Erythroblast (primary cell): ENCODE measurements at regions not wholly inside any gene's neighbourhood (a gene's known extent, or its start where the extent isn't known, plus 50 kb on each side); places are given as distances from the start of the nearest gene placed in this dataset.

Experiments used
- DNase-seq, 2 experiments: peaks; one replicate each; lab custom pipeline; 2025; lab: John Stamatoyannopoulos, UW
- GATA1 ChIP-seq: IDR thresholded peaks from 2 replicates; pipeline ENCODE4 v1.6.1; 2011; ENCODE audit warnings: low read depth, mild to moderate bottlenecking, control low read depth, low read length, moderate library complexity
- POLR2A ChIP-seq: IDR thresholded peaks from 2 replicates; pipeline ENCODE4 v1.6.1; 2011; ENCODE audit warnings: mild to moderate bottlenecking, low read length

GRCh38 chr3:8223766-8224165 is 277.9 kb upstream of the LMCD1 start:
- TF ChIP-seq POLR2A (no peak), GATA1 (no peak)
- no peak for DNase-seq

DNA sequence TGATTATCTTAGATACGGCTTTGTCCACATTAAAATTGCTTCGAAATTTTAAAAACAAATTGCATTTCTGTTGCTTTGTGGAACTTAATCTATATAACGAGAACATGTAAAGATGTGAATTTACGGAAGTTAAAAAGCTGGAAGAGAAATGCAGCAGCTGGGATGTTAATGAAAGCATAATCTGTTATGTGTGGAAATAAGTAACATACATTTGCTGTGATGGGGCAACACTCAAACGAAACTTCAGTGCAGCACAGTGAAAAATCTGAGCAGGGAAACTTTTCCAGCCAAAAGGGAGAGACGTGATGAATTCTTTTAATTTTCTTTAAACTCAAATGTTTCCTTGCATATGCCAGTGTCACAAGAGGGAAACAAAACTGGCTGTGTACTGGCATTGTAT is 276.7 kb upstream of the LMCD1 start:
- no peak for TF ChIP-seq GATA1
- TF ChIP-seq POLR2A: no peak
- DNase-seq: no peak

DNA sequence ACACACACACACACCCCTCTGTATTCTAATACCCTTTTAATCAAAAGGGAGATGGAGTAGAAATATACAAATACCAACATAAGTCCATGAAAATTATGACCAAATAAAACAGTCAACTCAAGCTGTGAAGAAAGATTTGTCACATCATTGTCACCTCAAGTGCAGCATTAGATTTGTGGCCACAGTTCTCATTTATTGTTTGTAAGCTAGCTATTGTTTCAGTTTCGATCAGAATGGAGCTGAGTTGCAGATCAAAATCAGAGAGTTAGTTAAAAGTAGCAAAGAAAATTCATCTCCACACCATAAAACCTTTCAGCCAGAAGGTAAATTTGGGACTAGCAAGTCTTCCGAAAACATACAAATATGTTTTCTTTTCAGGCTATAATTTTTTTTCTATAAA is 267.7 kb upstream of the LMCD1 start:
- DNase-seq: no peak
- TF ChIP-seq POLR2A: no peak
- no peak for TF ChIP-seq GATA1

DNA sequence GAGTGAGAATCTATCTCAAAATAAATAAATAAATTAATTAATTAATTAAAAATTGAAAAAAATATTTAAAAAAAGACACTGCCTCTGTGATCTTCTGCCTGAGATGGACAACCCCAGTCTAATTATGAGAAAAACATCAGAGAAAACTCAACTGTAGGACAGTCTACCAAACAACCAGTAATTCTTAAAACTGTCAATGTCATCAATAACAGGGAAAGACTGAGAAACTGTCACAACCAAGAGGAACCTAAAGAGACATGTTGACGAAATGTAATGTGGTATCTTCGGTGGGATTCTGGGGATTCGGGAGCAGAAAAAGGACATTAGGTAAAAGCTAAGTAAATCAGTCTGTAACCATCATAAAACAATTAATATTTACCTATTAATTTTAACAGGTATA is 265.4 kb upstream of the LMCD1 start:
- no peak for TF ChIP-seq GATA1
- no peak for TF ChIP-seq POLR2A
- no peak for DNase-seq

- no peak for DNase-seq
- TF ChIP-seq POLR2A (no peak), GATA1 (no peak)
Observed at GRCh38 chr3:8237893-8238292, 263.7 kb upstream of the LMCD1 start.

- DNase-seq: no peak
- no peak for TF ChIP-seq POLR2A
Observed at GRCh38 chr3:8238432-8238831, 263.2 kb upstream of the LMCD1 start.

DNA sequence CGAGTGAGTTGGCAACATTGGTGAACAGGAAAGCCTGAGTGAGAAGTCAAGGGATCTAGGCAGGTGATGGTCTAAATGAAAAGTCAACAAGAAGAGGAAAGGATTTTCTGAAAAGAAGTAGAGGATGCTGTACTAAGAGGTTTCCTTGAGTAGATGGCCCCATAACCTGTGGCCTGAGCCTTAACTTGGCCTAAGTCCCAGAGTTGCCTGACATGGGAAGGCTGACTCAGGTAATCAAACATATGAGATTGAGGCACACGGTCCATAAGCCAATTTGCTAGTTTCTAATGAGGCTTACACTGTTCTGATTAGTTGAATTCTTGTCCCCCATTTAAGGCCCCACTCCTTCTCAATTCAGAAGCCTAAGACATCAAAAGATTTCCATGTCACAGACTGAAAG is 262.5 kb upstream of the LMCD1 start:
- no peak for DNase-seq
- no peak for TF ChIP-seq POLR2A
- no peak for TF ChIP-seq GATA1

DNA sequence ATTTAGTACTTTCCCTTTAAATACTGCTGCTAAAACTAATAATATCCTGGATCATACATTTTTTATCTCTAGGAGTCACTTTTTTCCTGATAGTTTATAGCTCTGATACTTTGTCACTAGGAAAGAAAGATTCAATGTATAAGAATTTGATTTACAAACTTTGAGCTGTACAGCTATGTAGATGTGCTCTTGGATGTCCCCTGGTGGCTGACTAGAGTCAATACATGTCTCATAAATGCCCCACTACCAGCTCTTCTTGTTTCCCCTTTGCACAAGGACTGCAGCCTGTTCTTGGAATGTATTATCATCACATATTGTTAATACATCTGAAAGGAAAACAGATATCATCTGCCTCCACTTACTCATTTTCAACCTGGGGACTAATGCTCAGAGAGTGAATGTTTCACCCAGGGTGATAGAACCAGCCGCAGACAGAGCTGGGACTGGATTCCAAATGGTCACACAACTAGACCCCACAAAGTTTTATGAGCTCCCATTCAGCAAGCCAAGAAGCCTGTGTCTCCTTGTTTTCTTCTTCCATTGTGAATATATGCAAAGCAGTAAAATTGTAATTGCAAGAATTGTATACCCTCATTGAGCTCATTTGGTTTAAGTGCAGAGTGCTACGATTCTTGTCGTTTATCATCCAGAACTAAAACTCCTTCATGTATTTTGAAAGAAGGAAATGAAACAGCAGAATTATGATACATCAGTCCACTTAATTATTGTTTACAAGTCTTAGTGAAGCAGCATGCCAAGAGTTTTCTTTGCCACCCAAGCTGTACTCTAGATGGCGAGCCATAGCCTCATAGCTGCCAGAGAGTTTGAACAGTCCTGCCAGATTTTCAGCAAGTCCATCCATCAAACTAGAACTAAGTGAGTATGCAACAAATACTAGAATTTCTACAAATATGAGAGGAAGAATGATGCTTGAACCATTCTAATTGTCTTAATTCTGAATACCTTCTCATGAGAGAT is 261.6 kb upstream of the LMCD1 start:
- TF ChIP-seq GATA1 (no peak), POLR2A (no peak)
- DNase-seq: peak; percentile 35 to 64

DNA sequence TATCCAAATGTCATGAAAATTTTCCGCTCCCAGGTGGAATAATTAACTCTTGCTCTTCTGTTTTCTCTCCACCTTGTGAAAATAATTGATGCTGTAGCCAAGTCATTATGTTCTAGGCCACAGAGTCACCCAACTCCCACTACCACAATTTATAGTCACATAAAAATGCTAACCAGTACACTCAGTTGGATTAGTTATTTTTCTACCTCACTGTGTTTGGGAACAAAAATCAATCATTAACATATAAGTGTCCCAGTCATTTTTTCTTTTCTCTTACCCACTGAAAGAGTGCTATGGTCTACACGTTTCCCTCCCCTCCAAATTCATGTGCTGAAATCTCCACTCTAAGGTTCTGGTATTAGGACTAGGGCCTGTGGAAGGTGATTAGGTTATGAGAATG is 255.6 kb upstream of the LMCD1 start:
- no peak for TF ChIP-seq GATA1
- no peak for TF ChIP-seq POLR2A
- no peak for DNase-seq

- DNase-seq: no peak
- TF ChIP-seq GATA1 (no peak), POLR2A (no peak)
Observed at GRCh38 chr3:8253201-8253600, 248.4 kb upstream of the LMCD1 start.

DNA sequence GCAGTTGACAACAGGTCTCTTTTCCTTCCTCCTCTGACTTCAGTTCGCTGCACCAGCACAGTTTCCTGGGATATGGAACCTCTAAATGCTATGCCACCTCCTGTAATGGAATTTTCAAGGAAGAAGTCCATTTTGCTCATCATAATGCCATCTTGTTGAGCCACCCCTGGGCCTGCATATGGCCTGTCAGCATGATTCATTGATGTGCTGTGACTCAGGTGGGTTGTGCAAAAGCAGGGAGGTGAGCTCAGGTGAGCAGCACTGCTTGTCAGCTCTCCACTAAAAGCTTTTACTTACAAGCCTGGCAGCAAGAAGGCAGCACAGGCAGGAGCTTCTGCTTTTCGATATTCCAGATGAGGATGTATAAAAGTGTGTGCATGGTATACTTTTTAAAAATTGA is 247.1 kb upstream of the LMCD1 start:
- no peak for DNase-seq
- TF ChIP-seq GATA1: no peak
- no peak for TF ChIP-seq POLR2A

DNA sequence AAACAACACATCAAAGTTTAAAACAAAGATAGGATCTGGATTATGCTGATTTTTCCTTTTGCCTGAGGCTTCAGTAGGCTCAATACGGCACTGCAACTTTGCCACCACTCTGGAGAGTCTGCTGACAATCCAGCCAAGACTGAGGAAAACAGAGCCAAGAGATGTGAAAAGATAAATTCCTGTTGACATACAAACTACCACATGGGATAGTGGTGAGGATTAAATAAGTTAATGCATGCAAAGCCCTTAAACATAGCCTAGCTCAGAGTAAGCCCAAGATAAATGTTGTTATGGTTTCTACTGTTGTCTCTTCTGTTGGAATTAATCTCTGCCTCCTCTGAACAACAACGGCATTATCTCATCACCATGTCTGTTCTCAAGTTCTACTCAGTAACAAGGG is 245.9 kb upstream of the LMCD1 start:
- TF ChIP-seq GATA1: no peak
- no peak for TF ChIP-seq POLR2A
- DNase-seq: no peak

- no peak for DNase-seq
- TF ChIP-seq POLR2A (no peak), GATA1 (no peak)
Observed at GRCh38 chr3:8256441-8257071, 245.1 kb upstream of the LMCD1 start.

DNA sequence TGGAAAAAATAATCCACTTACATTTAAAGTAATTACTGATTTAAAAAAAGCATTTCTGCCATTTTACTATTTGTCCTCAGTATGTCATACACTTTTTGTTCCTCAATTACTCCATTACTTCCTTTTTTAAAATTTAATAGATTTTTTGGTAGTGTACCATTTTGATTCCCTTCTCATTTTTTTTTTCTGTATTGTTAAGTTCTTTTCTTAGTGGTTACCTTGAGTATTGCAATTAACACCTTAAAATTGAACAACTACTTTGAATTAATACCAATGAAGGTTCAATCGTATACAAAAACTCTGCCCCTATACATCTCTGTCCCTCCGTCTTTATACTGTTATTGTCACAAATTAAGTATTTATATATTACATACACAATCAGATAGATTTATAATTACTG is 240.6 kb upstream of the LMCD1 start:
- TF ChIP-seq POLR2A (no peak), GATA1 (no peak)
- no peak for DNase-seq
